ENCODE measurements at regions not wholly inside any gene's neighbourhood (a gene's known extent, or its start where the extent isn't known, plus 50 kb on each side); places are given as distances from the start of the nearest gene placed in this dataset.

DNA sequence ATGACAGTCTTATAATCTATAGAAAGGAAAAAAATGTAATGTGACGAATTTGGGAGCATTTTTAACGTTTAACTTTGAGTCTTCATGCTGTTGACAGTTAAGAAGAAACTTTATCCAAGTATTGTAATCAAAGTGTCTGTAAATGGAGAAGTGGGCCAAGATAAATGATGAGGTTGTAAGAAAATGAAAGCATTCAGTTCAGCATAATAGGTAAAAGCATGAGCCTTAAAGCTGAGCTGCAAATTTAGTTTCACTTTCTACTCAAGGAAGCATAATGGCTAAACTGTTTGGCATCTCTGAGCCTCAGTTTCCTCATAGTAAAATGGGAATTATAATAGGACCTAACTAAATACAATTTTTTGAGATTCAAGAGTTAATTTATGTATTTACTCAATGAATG is 1554.8 kb downstream of the KCNT2 start:
- Histone ChIP-seq H3K9me3 (no peaks in the 10 kb centered on the region), H3K27me3 (replicated peaks; ENCODE audit: control insufficient read depth, insufficient read depth, low read length) (no peaks in the 10 kb centered on the region), H3K36me3 (ENCODE audit: control insufficient read depth, insufficient read depth, low read length) (no peaks in the 10 kb centered on the region), H3K4me1 (no peaks in the 10 kb centered on the region), H3K4me3 (ENCODE audit: low read depth, low read length) (no peak overlapping the region)
- TF ChIP-seq, protein P1, sequence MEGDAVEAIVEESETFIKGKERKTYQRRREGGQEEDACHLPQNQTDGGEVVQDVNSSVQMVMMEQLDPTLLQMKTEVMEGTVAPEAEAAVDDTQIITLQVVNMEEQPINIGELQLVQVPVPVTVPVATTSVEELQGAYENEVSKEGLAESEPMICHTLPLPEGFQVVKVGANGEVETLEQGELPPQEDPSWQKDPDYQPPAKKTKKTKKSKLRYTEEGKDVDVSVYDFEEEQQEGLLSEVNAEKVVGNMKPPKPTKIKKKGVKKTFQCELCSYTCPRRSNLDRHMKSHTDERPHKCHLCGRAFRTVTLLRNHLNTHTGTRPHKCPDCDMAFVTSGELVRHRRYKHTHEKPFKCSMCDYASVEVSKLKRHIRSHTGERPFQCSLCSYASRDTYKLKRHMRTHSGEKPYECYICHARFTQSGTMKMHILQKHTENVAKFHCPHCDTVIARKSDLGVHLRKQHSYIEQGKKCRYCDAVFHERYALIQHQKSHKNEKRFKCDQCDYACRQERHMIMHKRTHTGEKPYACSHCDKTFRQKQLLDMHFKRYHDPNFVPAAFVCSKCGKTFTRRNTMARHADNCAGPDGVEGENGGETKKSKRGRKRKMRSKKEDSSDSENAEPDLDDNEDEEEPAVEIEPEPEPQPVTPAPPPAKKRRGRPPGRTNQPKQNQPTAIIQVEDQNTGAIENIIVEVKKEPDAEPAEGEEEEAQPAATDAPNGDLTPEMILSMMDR (IDR thresholded peaks at IDR 0.05; ENCODE audit: insufficient read depth in 1 of 2, low read depth in 1 of 2, low read length in 1 of 2, severe bottlenecking in 1 of 2, unreplicated experiment in 1 of 2), result no peak
- H3K27me3 Mint-ChIP-seq (ENCODE audit: insufficient read depth, unreplicated experiment), result no peaks in the 10 kb centered on the region
- no TSS peak for BruUV-seq (replicated peaks)
- ChIA-PET POLR2A (no interaction called here), CTCF (no interaction called here)
- no peak overlapping the region for H3K4me3 Mint-ChIP-seq (ENCODE audit: unreplicated experiment)
- no peaks in the 10 kb centered on the region for H3K4me1 Mint-ChIP-seq (ENCODE audit: low read depth, unreplicated experiment)
- no peak for DNase-seq
- H3K9me3 Mint-ChIP-seq (ENCODE audit: unreplicated experiment), result no peaks in the 10 kb centered on the region
- intact Hi-C loops (cut with micrococcal nuclease; ENCODE audit: unreplicated experiment), result no loop called here
- H3K36me3 Mint-ChIP-seq (ENCODE audit: insufficient read depth, unreplicated experiment), result no peaks in the 10 kb centered on the region
- no peak overlapping the region for H3K27ac Mint-ChIP-seq (ENCODE audit: unreplicated experiment)

DNA sequence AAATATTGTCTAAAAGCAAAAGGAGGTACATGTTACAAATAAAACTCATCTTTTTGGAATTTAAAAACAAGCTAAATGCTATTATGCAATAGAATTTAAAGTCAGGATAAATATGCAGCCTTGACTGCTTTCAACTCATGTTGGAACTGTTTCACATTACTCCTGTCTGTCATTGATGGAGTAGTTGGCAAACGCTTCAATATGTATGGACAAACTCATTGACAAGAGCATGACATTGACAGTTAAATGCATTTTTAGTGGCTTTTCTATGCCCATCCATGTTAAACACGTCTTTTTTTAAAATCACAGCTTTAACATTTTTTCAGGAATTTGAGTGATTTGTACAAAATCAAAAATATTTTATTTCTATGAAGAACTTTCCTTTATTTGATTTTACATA is 1560.5 kb downstream of the KCNT2 start:
- TF ChIP-seq, protein P1 (IDR thresholded peaks at IDR 0.05; ENCODE audit: insufficient read depth in 1 of 2, low read depth in 1 of 2, low read length in 1 of 2, severe bottlenecking in 1 of 2, unreplicated experiment in 1 of 2), result no peak
- ChIA-PET POLR2A (no interaction called here), CTCF (no interaction called here)
- H3K36me3 ChIP-seq (ENCODE audit: control insufficient read depth, insufficient read depth, low read length), result no peaks in the 10 kb centered on the region
- H3K27me3 Mint-ChIP-seq (ENCODE audit: insufficient read depth, unreplicated experiment), result no peaks in the 10 kb centered on the region
- no peak for DNase-seq
- H3K4me1 ChIP-seq, result no peaks in the 10 kb centered on the region
- no peak overlapping the region for H3K27ac Mint-ChIP-seq (ENCODE audit: unreplicated experiment)
- H3K9me3 ChIP-seq, result no peaks in the 10 kb centered on the region
- intact Hi-C loops (cut with micrococcal nuclease; ENCODE audit: unreplicated experiment), result loop anchor here (10.0 kb wide), 1 partner anchor 327 kb away; no protein-coding TSS in a partner anchor
- no peaks in the 10 kb centered on the region for H3K9me3 Mint-ChIP-seq (ENCODE audit: unreplicated experiment)
- no peaks in the 10 kb centered on the region for H3K4me1 Mint-ChIP-seq (ENCODE audit: low read depth, unreplicated experiment)
- BruUV-seq (replicated peaks), result no TSS peak
- H3K27me3 ChIP-seq (replicated peaks; ENCODE audit: control insufficient read depth, insufficient read depth, low read length), result no peaks in the 10 kb centered on the region
- H3K36me3 Mint-ChIP-seq (ENCODE audit: insufficient read depth, unreplicated experiment), result no peaks in the 10 kb centered on the region
- H3K4me3 Mint-ChIP-seq (ENCODE audit: unreplicated experiment), result no peak overlapping the region
- no peak overlapping the region for H3K4me3 ChIP-seq (ENCODE audit: low read depth, low read length)

DNA sequence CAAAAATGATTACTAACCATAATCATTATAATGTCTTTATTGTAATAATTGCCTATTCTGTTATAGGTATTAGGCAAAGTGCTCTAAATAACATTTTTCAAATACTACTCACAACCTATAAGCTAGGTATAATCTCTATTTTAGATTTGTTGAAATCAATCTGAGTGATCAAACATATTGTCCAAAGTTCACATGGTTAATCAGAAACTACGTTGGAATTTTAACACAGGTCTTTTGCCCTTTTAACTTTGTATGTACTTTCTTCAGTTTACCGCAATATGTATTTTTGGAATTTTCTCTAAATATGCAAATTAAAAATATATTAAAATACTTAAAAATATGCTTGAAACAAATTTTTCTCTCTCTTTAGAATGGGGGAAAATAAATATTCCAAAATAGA is 1563.2 kb downstream of the KCNT2 start:
- Mint-ChIP-seq H3K36me3 (ENCODE audit: insufficient read depth, unreplicated experiment) (no peaks in the 10 kb centered on the region), H3K9me3 (ENCODE audit: unreplicated experiment) (no peaks in the 10 kb centered on the region), H3K27me3 (ENCODE audit: insufficient read depth, unreplicated experiment) (no peaks in the 10 kb centered on the region), H3K4me3 (ENCODE audit: unreplicated experiment) (no peak overlapping the region), H3K4me1 (ENCODE audit: low read depth, unreplicated experiment) (no peaks in the 10 kb centered on the region), H3K27ac (ENCODE audit: unreplicated experiment) (no peak overlapping the region)
- Histone ChIP-seq H3K4me3 (ENCODE audit: low read depth, low read length) (no peak overlapping the region), H3K27me3 (replicated peaks; ENCODE audit: control insufficient read depth, insufficient read depth, low read length) (no peaks in the 10 kb centered on the region), H3K9me3 (no peaks in the 10 kb centered on the region), H3K4me1 (no peaks in the 10 kb centered on the region), H3K36me3 (ENCODE audit: control insufficient read depth, insufficient read depth, low read length) (no peaks in the 10 kb centered on the region)
- intact Hi-C loops (cut with micrococcal nuclease; ENCODE audit: unreplicated experiment), result loop anchor here (10.0 kb wide), 1 partner anchor 330 kb away; no protein-coding TSS in a partner anchor
- no TSS peak for BruUV-seq (replicated peaks)
- POLR2A ChIA-PET, result no interaction called here
- CTCF ChIA-PET, result no interaction called here
- TF ChIP-seq, protein P1 (IDR thresholded peaks at IDR 0.05; ENCODE audit: insufficient read depth in 1 of 2, low read depth in 1 of 2, low read length in 1 of 2, severe bottlenecking in 1 of 2, unreplicated experiment in 1 of 2), result no peak
- no peak for DNase-seq
